ENCODE measurements at regions not wholly inside any gene's neighbourhood (a gene's known extent, or its start where the extent isn't known, plus 50 kb on each side); places are given as distances from the start of the nearest gene placed in this dataset.

DNA sequence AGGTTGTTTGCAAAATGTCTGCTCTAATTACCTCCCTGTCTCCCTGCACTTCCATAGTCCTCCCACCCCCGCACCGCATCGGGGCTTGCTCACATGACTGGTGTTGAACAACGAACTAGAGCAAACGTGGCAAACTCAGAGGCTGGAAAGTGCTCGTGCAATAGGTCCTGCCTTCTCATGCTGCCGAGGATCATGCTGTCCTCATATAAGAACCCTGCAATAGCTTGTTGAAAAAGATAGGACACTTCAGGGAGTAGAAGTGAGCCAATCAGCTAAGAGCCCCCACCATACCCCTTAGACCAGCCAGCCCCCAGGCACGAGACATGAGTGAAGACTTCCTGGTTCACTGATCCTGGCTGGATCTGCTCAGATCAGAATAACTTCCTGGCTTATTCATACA lies 219.2 kb downstream of the C6orf118 start:
- H3K27ac ChIP-seq (ENCODE audit: extremely low read length, insufficient read depth, low read length): no peak overlapping the region
- DNase-seq (ENCODE audit: low spot score) (no peak), ATAC-seq (no peak), FAIRE-seq (no peak)
- H3K9me3 ChIP-seq (ENCODE audit: low read length): peaks cover 97% of the 10 kb centered on the region
- intact Hi-C loops (cut with micrococcal nuclease; ENCODE audit: unreplicated experiment): no loop called here
- H3K4me1 ChIP-seq (ENCODE audit: insufficient read depth, low read length): no peaks in the 10 kb centered on the region
- no peak overlapping the region for H3K4me2 ChIP-seq (ENCODE audit: low read depth, low read length)
- ChIA-PET POLR2A (no interaction called here), CTCF (ENCODE audit: low intra/inter-chr PET ratio, low total read pairs) (no interaction called here)
- no peaks in the 10 kb centered on the region for H3K27me3 ChIP-seq (ENCODE audit: control insufficient read depth in 1 of 2, insufficient read depth in 2 of 2, low read length in 2 of 2)
- H4K20me1 ChIP-seq (ENCODE audit: insufficient read depth, low read length): no peaks in the 10 kb centered on the region
- no peak overlapping the region for H3K9ac ChIP-seq (ENCODE audit: insufficient read depth, low read depth, low read length)
- TF ChIP-seq ZNF468 (CRISPR knock-in tag; IDR thresholded peaks at IDR 0.05) (no peak), MTA1 (CRISPR knock-in tag; IDR thresholded peaks at IDR 0.05; ENCODE audit: borderline replicate concordance) (no peak), ZNF816 (CRISPR knock-in tag; IDR thresholded peaks at IDR 0.05; ENCODE audit: borderline replicate concordance) (no peak), ETV6 (CRISPR knock-in tag; conservative IDR thresholded peaks at IDR 0.05) (no peak), HOXA7 (CRISPR knock-in tag; IDR thresholded peaks at IDR 0.05) (no peak), ZNF484 (CRISPR knock-in tag; IDR thresholded peaks at IDR 0.05; ENCODE audit: borderline replicate concordance, low read depth) (no peak), PAWR (CRISPR knock-in tag; IDR thresholded peaks at IDR 0.05; ENCODE audit: borderline replicate concordance) (no peak), ZNF883 (CRISPR knock-in tag; IDR thresholded peaks at IDR 0.05; ENCODE audit: not compliant biosample characterization) (no peak), MATR3 (CRISPR knock-in tag; IDR thresholded peaks at IDR 0.05) (no peak), CREM (IDR thresholded peaks at IDR 0.05) (no peak), CREM (CRISPR knock-in tag; IDR thresholded peaks at IDR 0.05) (no peak), SRF (IDR thresholded peaks at IDR 0.05; ENCODE audit: low read depth, low read length) (no peak), MTA3 (CRISPR knock-in tag; IDR thresholded peaks at IDR 0.05) (no peak), ZNF230 (CRISPR knock-in tag; IDR thresholded peaks at IDR 0.05) (no peak), ISL2 (CRISPR knock-in tag; IDR thresholded peaks at IDR 0.05) (no peak)
- TF ChIP-seq, protein P1, sequence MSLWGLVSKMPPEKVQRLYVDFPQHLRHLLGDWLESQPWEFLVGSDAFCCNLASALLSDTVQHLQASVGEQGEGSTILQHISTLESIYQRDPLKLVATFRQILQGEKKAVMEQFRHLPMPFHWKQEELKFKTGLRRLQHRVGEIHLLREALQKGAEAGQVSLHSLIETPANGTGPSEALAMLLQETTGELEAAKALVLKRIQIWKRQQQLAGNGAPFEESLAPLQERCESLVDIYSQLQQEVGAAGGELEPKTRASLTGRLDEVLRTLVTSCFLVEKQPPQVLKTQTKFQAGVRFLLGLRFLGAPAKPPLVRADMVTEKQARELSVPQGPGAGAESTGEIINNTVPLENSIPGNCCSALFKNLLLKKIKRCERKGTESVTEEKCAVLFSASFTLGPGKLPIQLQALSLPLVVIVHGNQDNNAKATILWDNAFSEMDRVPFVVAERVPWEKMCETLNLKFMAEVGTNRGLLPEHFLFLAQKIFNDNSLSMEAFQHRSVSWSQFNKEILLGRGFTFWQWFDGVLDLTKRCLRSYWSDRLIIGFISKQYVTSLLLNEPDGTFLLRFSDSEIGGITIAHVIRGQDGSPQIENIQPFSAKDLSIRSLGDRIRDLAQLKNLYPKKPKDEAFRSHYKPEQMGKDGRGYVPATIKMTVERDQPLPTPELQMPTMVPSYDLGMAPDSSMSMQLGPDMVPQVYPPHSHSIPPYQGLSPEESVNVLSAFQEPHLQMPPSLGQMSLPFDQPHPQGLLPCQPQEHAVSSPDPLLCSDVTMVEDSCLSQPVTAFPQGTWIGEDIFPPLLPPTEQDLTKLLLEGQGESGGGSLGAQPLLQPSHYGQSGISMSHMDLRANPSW (CRISPR knock-in tag; IDR thresholded peaks at IDR 0.05; ENCODE audit: borderline replicate concordance): no peak
- TF ChIP-seq, protein P2, sequence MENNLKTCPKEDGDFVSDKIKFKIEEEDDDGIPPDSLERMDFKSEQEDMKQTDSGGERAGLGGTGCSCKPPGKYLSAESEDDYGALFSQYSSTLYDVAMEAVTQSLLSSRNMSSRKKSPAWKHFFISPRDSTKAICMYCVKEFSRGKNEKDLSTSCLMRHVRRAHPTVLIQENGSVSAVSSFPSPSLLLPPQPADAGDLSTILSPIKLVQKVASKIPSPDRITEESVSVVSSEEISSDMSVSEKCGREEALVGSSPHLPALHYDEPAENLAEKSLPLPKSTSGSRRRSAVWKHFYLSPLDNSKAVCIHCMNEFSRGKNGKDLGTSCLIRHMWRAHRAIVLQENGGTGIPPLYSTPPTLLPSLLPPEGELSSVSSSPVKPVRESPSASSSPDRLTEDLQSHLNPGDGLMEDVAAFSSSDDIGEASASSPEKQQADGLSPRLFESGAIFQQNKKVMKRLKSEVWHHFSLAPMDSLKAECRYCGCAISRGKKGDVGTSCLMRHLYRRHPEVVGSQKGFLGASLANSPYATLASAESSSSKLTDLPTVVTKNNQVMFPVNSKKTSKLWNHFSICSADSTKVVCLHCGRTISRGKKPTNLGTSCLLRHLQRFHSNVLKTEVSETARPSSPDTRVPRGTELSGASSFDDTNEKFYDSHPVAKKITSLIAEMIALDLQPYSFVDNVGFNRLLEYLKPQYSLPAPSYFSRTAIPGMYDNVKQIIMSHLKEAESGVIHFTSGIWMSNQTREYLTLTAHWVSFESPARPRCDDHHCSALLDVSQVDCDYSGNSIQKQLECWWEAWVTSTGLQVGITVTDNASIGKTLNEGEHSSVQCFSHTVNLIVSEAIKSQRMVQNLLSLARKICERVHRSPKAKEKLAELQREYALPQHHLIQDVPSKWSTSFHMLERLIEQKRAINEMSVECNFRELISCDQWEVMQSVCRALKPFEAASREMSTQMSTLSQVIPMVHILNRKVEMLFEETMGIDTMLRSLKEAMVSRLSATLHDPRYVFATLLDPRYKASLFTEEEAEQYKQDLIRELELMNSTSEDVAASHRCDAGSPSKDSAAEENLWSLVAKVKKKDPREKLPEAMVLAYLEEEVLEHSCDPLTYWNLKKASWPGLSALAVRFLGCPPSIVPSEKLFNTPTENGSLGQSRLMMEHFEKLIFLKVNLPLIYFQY (CRISPR knock-in tag; IDR thresholded peaks at IDR 0.05; ENCODE audit: borderline replicate concordance): no peak
- TF ChIP-seq, protein P3, sequence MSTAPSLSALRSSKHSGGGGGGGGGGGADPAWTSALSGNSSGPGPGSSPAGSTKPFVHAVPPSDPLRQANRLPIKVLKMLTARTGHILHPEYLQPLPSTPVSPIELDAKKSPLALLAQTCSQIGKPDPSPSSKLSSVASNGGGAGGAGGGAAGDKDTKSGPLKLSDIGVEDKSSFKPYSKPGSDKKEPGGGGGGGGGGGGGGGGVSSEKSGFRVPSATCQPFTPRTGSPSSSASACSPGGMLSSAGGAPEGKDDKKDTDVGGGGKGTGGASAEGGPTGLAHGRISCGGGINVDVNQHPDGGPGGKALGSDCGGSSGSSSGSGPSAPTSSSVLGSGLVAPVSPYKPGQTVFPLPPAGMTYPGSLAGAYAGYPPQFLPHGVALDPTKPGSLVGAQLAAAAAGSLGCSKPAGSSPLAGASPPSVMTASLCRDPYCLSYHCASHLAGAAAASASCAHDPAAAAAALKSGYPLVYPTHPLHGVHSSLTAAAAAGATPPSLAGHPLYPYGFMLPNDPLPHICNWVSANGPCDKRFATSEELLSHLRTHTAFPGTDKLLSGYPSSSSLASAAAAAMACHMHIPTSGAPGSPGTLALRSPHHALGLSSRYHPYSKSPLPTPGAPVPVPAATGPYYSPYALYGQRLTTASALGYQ (CRISPR knock-in tag; IDR thresholded peaks at IDR 0.05): no peak
- TF ChIP-seq, protein P4, sequence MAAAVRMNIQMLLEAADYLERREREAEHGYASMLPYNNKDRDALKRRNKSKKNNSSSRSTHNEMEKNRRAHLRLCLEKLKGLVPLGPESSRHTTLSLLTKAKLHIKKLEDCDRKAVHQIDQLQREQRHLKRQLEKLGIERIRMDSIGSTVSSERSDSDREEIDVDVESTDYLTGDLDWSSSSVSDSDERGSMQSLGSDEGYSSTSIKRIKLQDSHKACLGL (CRISPR knock-in tag; IDR thresholded peaks at IDR 0.05): no peak
- H2AFZ ChIP-seq (ENCODE audit: low read length): no peak overlapping the region
- in situ Hi-C loops (cut with HindIII; ENCODE audit: extremely low pct_ligation_motif_present, low pct_unique_long_range_greater_than_20kb): no loop called here
- no peak overlapping the region for H3K4me3 ChIP-seq (replicated peaks in 1 of 3; ENCODE audit: insufficient read depth in 1 of 3, low read depth in 2 of 3, low read length in 3 of 3)
- WGBS (ENCODE audit: low lambda C conversion rate): 3% methylated on average over 8 of the region's 8 CpGs
- H3K79me2 ChIP-seq (ENCODE audit: insufficient read depth, low read length): no peaks in the 10 kb centered on the region
- no TSS peak for BruUV-seq (replicated peaks)
- H3K36me3 ChIP-seq (replicated peaks in 1 of 2; ENCODE audit: control insufficient read depth in 1 of 2, insufficient read depth in 2 of 2, low read length in 2 of 2): no peaks in the 10 kb centered on the region

Measured in HepG2 (cell line).